H1 (cell line): ENCODE measurements at regions not wholly inside any gene's neighbourhood (a gene's known extent, or its start where the extent isn't known, plus 50 kb on each side); places are given as distances from the start of the nearest gene placed in this dataset.

Experiments used
- CTCF ChIA-PET: fragments of 300-600 bp; sonication (Branson Sonifier 250); formaldehyde crosslinking; loops from one replicate; lab custom pipeline; 2021; ENCODE audit not compliant: partially characterized antibody; lab: Charles Lee
- POLR2A ChIA-PET: fragments of 300-600 bp; sonication (Branson Sonifier 250); formaldehyde crosslinking; loops from one replicate; lab custom pipeline; 2021; ENCODE audit warnings: inconsistent platforms; ENCODE audit not compliant: partially characterized antibody; lab: Charles Lee
- DNase-seq, 2 experiments: peaks; one replicate each; pipeline versions ENCODE4 v3.0.0 to v3.0.0-alpha.2; 2010 to 2022; ENCODE audit warnings: low spot score in 2 of 2, low read depth in 1 of 2, mixed read lengths in 1 of 2
- FAIRE-seq: peaks from 2 replicates; lab custom pipeline; 2011; peaks lifted over from hg19 to GRCh38; lab: Jason Lieb, UNC
- H2AFZ ChIP-seq: 2 replicates; pipeline ENCODE4 v1.8.1; 2012; ENCODE audit warnings: low read length, inconsistent platforms
- H2AK5ac ChIP-seq: 2 replicates; pipeline ENCODE4 v1.6.1; 2013; ENCODE audit warnings: low read depth, low read length
- H2BK120ac ChIP-seq: replicated peaks from 2 replicates; pipeline ENCODE3; 2013; ENCODE audit warnings: low read depth, low read length, inconsistent platforms
- H2BK12ac ChIP-seq: 2 replicates; pipeline ENCODE4 v1.6.1; 2013; ENCODE audit warnings: low read depth, low read length
- H2BK15ac ChIP-seq: 2 replicates; pipeline ENCODE4 v1.6.1; 2013; ENCODE audit warnings: low read length
- H2BK20ac ChIP-seq: 2 replicates; pipeline ENCODE4 v1.6.1; 2013; ENCODE audit warnings: low read length
- H2BK5ac ChIP-seq: 2 replicates; pipeline ENCODE4 v1.6.1; 2013; ENCODE audit warnings: low read depth, low read length
- H3K14ac ChIP-seq: 2 replicates; pipeline ENCODE4 v1.6.1; 2013; ENCODE audit warnings: inconsistent platforms; ENCODE audit not compliant: insufficient read length
- H3K18ac ChIP-seq: 2 replicates; pipeline ENCODE4 v1.6.1; 2013; ENCODE audit warnings: low read length; ENCODE audit errors: extremely low read depth
- H3K23ac ChIP-seq: 2 replicates; pipeline ENCODE4 v1.6.1; 2013; ENCODE audit warnings: inconsistent platforms; ENCODE audit not compliant: insufficient read length
- H3K23me2 ChIP-seq: 2 replicates; pipeline ENCODE4 v1.6.1; 2013; ENCODE audit warnings: low read depth, low read length
- H3K27ac ChIP-seq: 2 replicates; pipeline ENCODE4 v1.6.1; 2011; ENCODE audit warnings: low read depth, low read length, inconsistent platforms
- H3K27me3 ChIP-seq, 4 experiments: replicated peaks in 1 of 4; 1 replicate in 1 of 4; 2 replicates in 3 of 4; pipeline versions ENCODE4 v1.6.1 to v1.8.1; 2011 to 2013; ENCODE audit warnings: low read length in 3 of 4, mild to moderate bottlenecking in 3 of 4, inconsistent platforms in 2 of 4, mixed read lengths in 2 of 4, moderate library complexity in 1 of 4; ENCODE audit not compliant: control insufficient read depth in 3 of 4, insufficient read depth in 3 of 4; ENCODE audit errors: extremely low read depth in 1 of 4
- H3K36me3 ChIP-seq, 4 experiments: 2 replicates each; pipeline versions ENCODE4 v1.6.1 to v1.8.1; 2011 to 2013; ENCODE audit warnings: mild to moderate bottlenecking in 4 of 4, low read length in 3 of 4, moderate library complexity in 2 of 4, control low read depth in 1 of 4, inconsistent platforms in 1 of 4; ENCODE audit not compliant: insufficient read depth in 4 of 4, control insufficient read depth in 2 of 4
- H3K4ac ChIP-seq: replicated peaks from 2 replicates; pipeline ENCODE3; 2013; ENCODE audit warnings: low read length, low read depth, mixed read lengths, inconsistent platforms; ENCODE audit not compliant: insufficient read length
- H3K4me1 ChIP-seq, 4 experiments: replicated peaks in 1 of 4; 1 replicate in 1 of 4; 2 replicates in 3 of 4; pipeline versions ENCODE4 v1.6.1 to v1.8.1; 2011 to 2013; ENCODE audit warnings: low read length in 3 of 4, inconsistent platforms in 2 of 4, mixed read lengths in 1 of 4; ENCODE audit not compliant: insufficient read depth in 4 of 4, control insufficient read depth in 3 of 4
- H3K4me2 ChIP-seq, 2 experiments: 2 replicates each; pipeline versions ENCODE4 v1.6.1 to v1.8.1; 2011 to 2013; ENCODE audit warnings: low read depth in 2 of 2, low read length in 2 of 2, control low read depth in 1 of 2, inconsistent platforms in 1 of 2, mild to moderate bottlenecking in 1 of 2; ENCODE audit not compliant: insufficient read depth in 1 of 2
- H3K4me3 ChIP-seq, 4 experiments: fragments of 200-600, 300-600 bp in 1 of 4; sonication (generic), shearing (Covaris generic), sonication (Bioruptor Twin) in 1 of 4; 2 replicates each; pipeline versions ENCODE4 v1.5.1 to v1.8.1; 2011 to 2016; ENCODE audit warnings: low read length in 4 of 4, low read depth in 3 of 4, control low read depth in 2 of 4, inconsistent platforms in 2 of 4, mild to moderate bottlenecking in 2 of 4, mixed read lengths in 1 of 4, moderate library complexity in 1 of 4; ENCODE audit not compliant: insufficient read depth in 2 of 4; ENCODE audit errors: extremely low read depth in 1 of 4
- H3K56ac ChIP-seq: replicated peaks from 2 replicates; pipeline ENCODE3; 2013; ENCODE audit warnings: low read depth, mild to moderate bottlenecking, mixed read lengths, low read length, inconsistent platforms; ENCODE audit not compliant: insufficient read length
- H3K79me1 ChIP-seq: 2 replicates; pipeline ENCODE4 v1.6.1; 2013; ENCODE audit warnings: low read depth, low read length, control low read depth
- H3K79me2 ChIP-seq, 2 experiments: 2 replicates each; pipeline versions ENCODE4 v1.6.1 to v1.8.1; 2012 to 2013; ENCODE audit warnings: low read length in 2 of 2, mild to moderate bottlenecking in 2 of 2, inconsistent platforms in 1 of 2; ENCODE audit not compliant: insufficient read depth in 2 of 2, control insufficient read depth in 1 of 2
- H3K9ac ChIP-seq, 4 experiments: replicated peaks in 1 of 4; 1 replicate in 1 of 4; 2 replicates in 3 of 4; pipeline versions ENCODE4 v1.6.1 to v1.8.1; 2011 to 2013; ENCODE audit warnings: low read depth in 3 of 4, low read length in 3 of 4, control low read depth in 2 of 4, mild to moderate bottlenecking in 2 of 4, moderate library complexity in 2 of 4, inconsistent platforms in 1 of 4; ENCODE audit errors: extremely low read depth in 1 of 4
- H3K9me3 ChIP-seq, 2 experiments: 2 replicates each; pipeline versions ENCODE4 v1.6.1 to v1.8.1; 2012 to 2013; ENCODE audit warnings: mild to moderate bottlenecking in 2 of 2, moderate library complexity in 2 of 2, control low read depth in 1 of 2, inconsistent platforms in 1 of 2, low read depth in 1 of 2, low read length in 1 of 2, mixed read lengths in 1 of 2; ENCODE audit not compliant: insufficient read depth in 2 of 2
- H4K20me1 ChIP-seq, 2 experiments: replicated peaks in 1 of 2; 2 replicates each; pipeline versions ENCODE3 to v1.8.1; 2011 to 2013; ENCODE audit warnings: inconsistent platforms in 2 of 2, low read length in 2 of 2, mild to moderate bottlenecking in 1 of 2; ENCODE audit not compliant: insufficient read depth in 2 of 2, control insufficient read depth in 1 of 2
- H4K5ac ChIP-seq: 2 replicates; pipeline ENCODE4 v1.6.1; 2013; ENCODE audit warnings: low read length, low read depth, mixed read lengths, inconsistent platforms; ENCODE audit not compliant: insufficient read length
- H4K8ac ChIP-seq: 2 replicates; pipeline ENCODE4 v1.8.0; 2013; ENCODE audit warnings: mild to moderate bottlenecking, moderate library complexity, low read length, inconsistent platforms; ENCODE audit not compliant: insufficient read depth; ENCODE audit errors: extremely low read depth
- H4K91ac ChIP-seq: replicated peaks from 2 replicates; pipeline ENCODE3; 2013; ENCODE audit warnings: low read length, mixed read lengths, inconsistent platforms; ENCODE audit not compliant: insufficient read length
- CREB1 ChIP-seq: IDR thresholded peaks from 2 replicates; pipeline ENCODE4 v1.6.1; 2012; ENCODE audit warnings: inconsistent platforms
- CTBP2 ChIP-seq: IDR thresholded peaks from 2 replicates; pipeline ENCODE4 v1.7.0; 2011; ENCODE audit warnings: borderline replicate concordance, mild to moderate bottlenecking, moderate library complexity, mixed read lengths, low read length; ENCODE audit not compliant: insufficient read depth, insufficient read length
- WGBS, 2 experiments: shearing (Covaris generic) in 1 of 2; methylation state at CpG; one replicate each; pipeline versions ENCODE4 v1.1.6 to v1.1.7; 2013 to 2015; ENCODE audit warnings: low lambda C conversion rate in 2 of 2, mixed read lengths in 2 of 2, inconsistent platforms in 1 of 2, low coverage in 1 of 2, missing lambda C conversion rate in 1 of 2; ENCODE audit not compliant: insufficient replicate concordance in 2 of 2, insufficient coverage in 1 of 2, insufficient read length in 1 of 2; ENCODE audit errors: extremely low coverage in 1 of 2, missing lambda C conversion rate in 1 of 2; 5-methylcytosine and 5-hydroxymethylcytosine counted together
- TF ChIP-seq, protein P1 (sequence below), 3 experiments: IDR thresholded peaks; 1 replicate in 2 of 3; 2 replicates in 1 of 3; pipeline versions ENCODE4 v1.5.1 to v1.6.1; 2011; ENCODE audit warnings: low read length in 3 of 3, mild to moderate bottlenecking in 3 of 3, inconsistent platforms in 2 of 3, low read depth in 1 of 3, moderate library complexity in 1 of 3; ENCODE audit not compliant: insufficient read depth in 1 of 3; ENCODE audit errors: control extremely low read depth in 1 of 3

- no peaks in the 10 kb centered on the region for H3K4me1 ChIP-seq
- no peak overlapping the region for H2BK20ac ChIP-seq
- no peak overlapping the region for H2BK12ac ChIP-seq
- H3K79me1 ChIP-seq, result no peaks in the 10 kb centered on the region
- H3K4me2 ChIP-seq, result no peak overlapping the region
- no peaks in the 10 kb centered on the region for H3K23me2 ChIP-seq
- no peak overlapping the region for H2BK15ac ChIP-seq
- DNase-seq, result no peak
- no peak overlapping the region for H2BK5ac ChIP-seq
- H3K56ac ChIP-seq, result no peak overlapping the region
- H4K8ac ChIP-seq, result no peak overlapping the region
- no peaks in the 10 kb centered on the region; a peak in 1 of 4 replicates for H3K9me3 ChIP-seq
- H4K91ac ChIP-seq, result no peak overlapping the region
- WGBS, 2 experiments, result 97% methylated on average over 2 of the region's 2 CpGs; no CpG with 5 or more reads in 1 of the 2 experiments
- H2AFZ ChIP-seq, result no peak overlapping the region
- ChIA-PET POLR2A (no interaction called here), CTCF (no interaction called here)
- no peaks in the 10 kb centered on the region for H3K27me3 ChIP-seq
- FAIRE-seq, result no peak
- H3K27ac ChIP-seq, result no peak overlapping the region
- H2BK120ac ChIP-seq, result no peak overlapping the region
- H3K23ac ChIP-seq, result no peak overlapping the region
- no peak overlapping the region for H3K4ac ChIP-seq
- H4K5ac ChIP-seq, result no peak overlapping the region
- no peaks in the 10 kb centered on the region for H3K79me2 ChIP-seq
- no peak overlapping the region for H2AK5ac ChIP-seq
- H4K20me1 ChIP-seq, result no peaks in the 10 kb centered on the region
- H3K14ac ChIP-seq, result no peak overlapping the region
- H3K9ac ChIP-seq, result no peak overlapping the region
- H3K36me3 ChIP-seq, result no peaks in the 10 kb centered on the region
- H3K18ac ChIP-seq, result no peak overlapping the region
- no peak overlapping the region for H3K4me3 ChIP-seq
- no peak for TF ChIP-seq CREB1
- TF ChIP-seq, protein P1, sequence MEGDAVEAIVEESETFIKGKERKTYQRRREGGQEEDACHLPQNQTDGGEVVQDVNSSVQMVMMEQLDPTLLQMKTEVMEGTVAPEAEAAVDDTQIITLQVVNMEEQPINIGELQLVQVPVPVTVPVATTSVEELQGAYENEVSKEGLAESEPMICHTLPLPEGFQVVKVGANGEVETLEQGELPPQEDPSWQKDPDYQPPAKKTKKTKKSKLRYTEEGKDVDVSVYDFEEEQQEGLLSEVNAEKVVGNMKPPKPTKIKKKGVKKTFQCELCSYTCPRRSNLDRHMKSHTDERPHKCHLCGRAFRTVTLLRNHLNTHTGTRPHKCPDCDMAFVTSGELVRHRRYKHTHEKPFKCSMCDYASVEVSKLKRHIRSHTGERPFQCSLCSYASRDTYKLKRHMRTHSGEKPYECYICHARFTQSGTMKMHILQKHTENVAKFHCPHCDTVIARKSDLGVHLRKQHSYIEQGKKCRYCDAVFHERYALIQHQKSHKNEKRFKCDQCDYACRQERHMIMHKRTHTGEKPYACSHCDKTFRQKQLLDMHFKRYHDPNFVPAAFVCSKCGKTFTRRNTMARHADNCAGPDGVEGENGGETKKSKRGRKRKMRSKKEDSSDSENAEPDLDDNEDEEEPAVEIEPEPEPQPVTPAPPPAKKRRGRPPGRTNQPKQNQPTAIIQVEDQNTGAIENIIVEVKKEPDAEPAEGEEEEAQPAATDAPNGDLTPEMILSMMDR (IDR thresholded peaks at IDR 0.05; ENCODE audit: control extremely low read depth in 1 of 3, insufficient read depth in 1 of 3, low read depth in 1 of 3, low read length in 3 of 3), result no peak
- TF ChIP-seq CTBP2, result no peak
These were observed 1571.3 kb upstream of the PRMT6 start for GRCh38 chr1:105485207-105485606.
